Karpas-422 (cell line): ENCODE measurements at regions not wholly inside any gene's neighbourhood (a gene's known extent, or its start where the extent isn't known, plus 50 kb on each side); places are given as distances from the start of the nearest gene placed in this dataset.
"Not testable (repeated sequence)": the region's sequence is repeated elsewhere in the genome, so short reads cannot be mapped to it uniquely, and the experiment has no call there.

Source experiments
- DNase-seq: peaks from one replicate; pipeline ENCODE4 v3.0.0-alpha.2; 2015
- H2AFZ ChIP-seq: fragments of 200-600 bp; sonication (generic); 2 replicates; pipeline ENCODE4 v1.6.1; 2014; ENCODE audit warnings: antibody characterized with exemption, low read length, mixed read lengths
- H3K27ac ChIP-seq: fragments of 200-600 bp; sonication (generic); 2 replicates; pipeline ENCODE4 v1.5.1; 2014; ENCODE audit warnings: mild to moderate bottlenecking, low read length, moderate library complexity
- H3K27me3 ChIP-seq: fragments of 200-600 bp; sonication (generic); 2 replicates; pipeline ENCODE4 v1.6.1; 2014; ENCODE audit warnings: low read length, mixed read lengths
- H3K36me3 ChIP-seq: fragments of 200-600 bp; sonication (generic); 2 replicates; pipeline ENCODE4 v1.6.1; 2014; ENCODE audit warnings: low read length, mixed read lengths; ENCODE audit not compliant: insufficient read depth
- H3K4me1 ChIP-seq: fragments of 200-600 bp; sonication (generic); 2 replicates; pipeline ENCODE4 v1.6.1; 2014; ENCODE audit warnings: mild to moderate bottlenecking, low read length, mixed read lengths
- H3K4me2 ChIP-seq: fragments of 200-600 bp; sonication (generic); 2 replicates; pipeline ENCODE4 v1.6.1; 2014; ENCODE audit warnings: low read length, low read depth, mild to moderate bottlenecking; ENCODE audit not compliant: poor library complexity, severe bottlenecking
- H3K4me3 ChIP-seq: fragments of 200-600 bp; sonication (generic); 2 replicates; pipeline ENCODE4 v1.5.1; 2014; ENCODE audit warnings: mild to moderate bottlenecking, antibody characterized with exemption, low read length, mixed read lengths
- H3K79me2 ChIP-seq: fragments of 200-600 bp; sonication (generic); 2 replicates; pipeline ENCODE4 v1.6.1; 2014; ENCODE audit warnings: mild to moderate bottlenecking, low read length, mixed read lengths
- H3K9ac ChIP-seq: fragments of 200-600 bp; sonication (generic); 2 replicates; pipeline ENCODE4 v1.6.0; 2014; ENCODE audit warnings: low read length
- H3K9me2 ChIP-seq: fragments of 200-600 bp; sonication (generic), shearing (Covaris generic); replicated peaks from 2 replicates; pipeline ENCODE4 v1.6.0; 2014; ENCODE audit warnings: mild to moderate bottlenecking, low read length, moderate library complexity; ENCODE audit not compliant: insufficient read depth
- H3K9me3 ChIP-seq: fragments of 300-700, 200-600 bp; sonication (generic); 2 replicates; pipeline ENCODE4 v1.6.1; 2014; ENCODE audit warnings: low read length, mixed read lengths
- H4K20me1 ChIP-seq: fragments of 200-600 bp; sonication (generic); 2 replicates; pipeline ENCODE4 v1.6.1; 2014; ENCODE audit warnings: mild to moderate bottlenecking, antibody characterized with exemption, low read length, low read depth; ENCODE audit not compliant: insufficient read depth

DNA sequence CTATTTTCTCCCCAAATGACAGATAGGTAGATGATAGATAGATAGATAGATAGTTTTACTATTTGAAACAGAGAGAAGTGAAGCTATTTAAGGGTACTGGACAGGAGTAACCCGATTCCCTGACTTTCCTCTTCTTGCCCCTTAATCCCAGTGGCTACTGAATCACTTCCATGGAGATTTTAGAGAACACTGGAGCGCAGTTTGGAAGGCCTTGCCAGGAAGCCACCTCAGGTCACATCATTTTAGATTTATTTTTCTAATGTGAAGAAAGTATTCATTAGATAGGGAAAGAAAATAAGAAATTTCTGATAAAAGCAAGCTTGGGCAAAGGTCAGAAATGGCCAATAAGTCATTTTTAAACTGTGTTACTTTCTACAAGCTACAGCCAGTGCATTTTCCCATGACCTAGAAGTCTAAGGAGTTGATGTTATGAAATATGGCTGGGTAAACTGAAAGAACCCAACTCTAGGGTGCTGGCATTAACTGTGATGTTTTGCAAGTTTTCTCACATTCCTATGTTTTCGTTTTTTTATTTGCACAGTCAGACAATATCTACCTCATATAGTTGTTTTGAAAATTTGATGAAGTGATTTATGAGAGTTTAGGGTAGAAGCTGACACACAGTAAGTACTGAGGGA lies 544.7 kb upstream of the PTGER4 start:
- no peak for DNase-seq
- Histone ChIP-seq H3K27ac (no peak overlapping the region), H3K4me2 (no peak overlapping the region), H2AFZ (no peak overlapping the region), H4K20me1 (no peaks in the 10 kb centered on the region), H3K4me3 (no peak overlapping the region), H3K9me2 (no peaks in the 10 kb centered on the region), H3K4me1 (no peaks in the 10 kb centered on the region), H3K36me3 (no peaks in the 10 kb centered on the region), H3K9ac (no peak overlapping the region), H3K27me3 (no peaks in the 10 kb centered on the region), H3K9me3 (no peaks in the 10 kb centered on the region), H3K79me2 (no peaks in the 10 kb centered on the region)

DNA sequence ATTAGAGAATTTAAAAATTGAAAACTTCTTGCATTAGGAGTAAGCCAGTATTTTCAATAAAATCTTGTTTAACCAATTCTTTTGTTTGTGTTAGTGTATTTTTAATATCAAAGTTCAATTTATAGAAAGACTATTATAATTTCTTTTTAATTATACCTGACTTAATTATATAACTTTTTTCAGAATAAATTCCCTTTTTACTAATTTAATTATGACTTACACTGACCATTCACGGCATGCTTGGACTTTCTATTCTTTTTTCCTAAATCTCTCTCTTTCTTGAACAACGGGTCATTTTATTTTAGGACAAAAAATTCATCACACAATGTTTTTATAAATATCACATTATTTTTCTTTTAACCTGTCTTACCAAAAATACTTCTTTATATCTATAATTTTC lies 555.3 kb upstream of the PTGER4 start:
- Histone ChIP-seq H3K4me3 (no peak overlapping the region), H3K9me2 (no peaks in the 10 kb centered on the region), H3K79me2 (no peaks in the 10 kb centered on the region), H4K20me1 (no peaks in the 10 kb centered on the region), H3K4me1 (no peaks in the 10 kb centered on the region), H3K27ac (no peak overlapping the region), H2AFZ (no peak overlapping the region), H3K9ac (no peak overlapping the region), H3K36me3 (no peaks in the 10 kb centered on the region), H3K27me3 (no peaks in the 10 kb centered on the region), H3K9me3 (no peaks in the 10 kb centered on the region), H3K4me2 (no peak overlapping the region)
- peak; percentile 53 for DNase-seq

DNA sequence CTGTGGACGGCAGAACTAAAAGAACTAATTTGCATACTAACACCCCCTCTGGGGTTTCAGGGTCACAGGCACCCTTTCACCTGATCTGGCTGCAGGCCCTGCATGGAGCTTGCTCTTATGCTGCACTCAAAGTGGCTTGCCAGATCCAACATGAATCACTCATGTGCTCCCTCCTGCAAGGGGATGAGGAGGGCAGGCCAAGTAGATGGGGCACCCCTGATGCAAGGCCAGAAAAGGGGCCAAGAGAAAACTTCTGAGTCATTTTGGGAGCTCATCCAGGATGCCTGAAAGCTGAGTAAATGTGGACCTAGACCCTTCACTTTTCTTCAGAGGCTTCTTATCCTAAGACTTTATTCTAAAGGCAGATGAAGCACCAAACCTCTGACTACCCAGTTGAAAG lies 558.5 kb upstream of the PTGER4 start:
- H3K4me2 ChIP-seq = no peak overlapping the region

GRCh38 chr5:40112875-40113274 lies 566.8 kb upstream of the PTGER4 start:
- no peak overlapping the region for H3K9ac ChIP-seq
- H4K20me1 ChIP-seq = no peaks in the 10 kb centered on the region
- H3K4me1 ChIP-seq = no peaks in the 10 kb centered on the region
- H3K9me2 ChIP-seq = no peaks in the 10 kb centered on the region
- H3K4me3 ChIP-seq = no peak overlapping the region
- H3K27ac ChIP-seq = no peak overlapping the region
- DNase-seq = no peak
- H3K79me2 ChIP-seq = no peaks in the 10 kb centered on the region
- no peaks in the 10 kb centered on the region for H3K27me3 ChIP-seq
- H3K4me2 ChIP-seq = no peak overlapping the region
- H3K9me3 ChIP-seq = no peaks in the 10 kb centered on the region
- no peaks in the 10 kb centered on the region for H3K36me3 ChIP-seq
- H2AFZ ChIP-seq = no peak overlapping the region

More for the DNA sequence above, 558.5 kb upstream of the PTGER4 start:
- H3K79me2 ChIP-seq = no peaks in the 10 kb centered on the region
- no peak for DNase-seq
- H4K20me1 ChIP-seq = no peaks in the 10 kb centered on the region
- H3K4me3 ChIP-seq = no peak overlapping the region
- H3K9me3 ChIP-seq = no peaks in the 10 kb centered on the region
- H3K9ac ChIP-seq = no peak overlapping the region
- no peaks in the 10 kb centered on the region for H3K36me3 ChIP-seq
- H2AFZ ChIP-seq = no peak overlapping the region
- H3K9me2 ChIP-seq = no peaks in the 10 kb centered on the region
- H3K27me3 ChIP-seq = no peaks in the 10 kb centered on the region
- H3K27ac ChIP-seq = no peak overlapping the region
- no peaks in the 10 kb centered on the region for H3K4me1 ChIP-seq

GRCh38 chr5:40111036-40111435 lies 568.7 kb upstream of the PTGER4 start:
- not testable (repeated sequence) for H3K27me3 ChIP-seq, H2AFZ ChIP-seq, DNase-seq, H3K79me2 ChIP-seq, H3K27ac ChIP-seq, H3K4me3 ChIP-seq, H3K36me3 ChIP-seq, H3K9ac ChIP-seq, H3K9me3 ChIP-seq, H3K4me1 ChIP-seq, H3K9me2 ChIP-seq, H4K20me1 ChIP-seq, H3K4me2 ChIP-seq

GRCh38 chr5:40108764-40109390 lies 570.8 kb upstream of the PTGER4 start:
- H3K27me3 ChIP-seq, DNase-seq, H3K79me2 ChIP-seq, H2AFZ ChIP-seq, H3K4me1 ChIP-seq, H3K4me3 ChIP-seq, H3K9ac ChIP-seq, H4K20me1 ChIP-seq, H3K9me3 ChIP-seq, H3K9me2 ChIP-seq, H3K27ac ChIP-seq, H3K4me2 ChIP-seq, H3K36me3 ChIP-seq: not testable (repeated sequence)

- not testable (repeated sequence) for H2AFZ ChIP-seq, H3K27me3 ChIP-seq, H3K9ac ChIP-seq, H3K4me2 ChIP-seq, H3K36me3 ChIP-seq, H3K9me3 ChIP-seq, DNase-seq, H4K20me1 ChIP-seq, H3K79me2 ChIP-seq, H3K4me1 ChIP-seq, H3K27ac ChIP-seq, H3K9me2 ChIP-seq, H3K4me3 ChIP-seq
Observed at GRCh38 chr5:40107786-40108185, 571.9 kb upstream of the PTGER4 start.

- DNase-seq = no peak
- Histone ChIP-seq H3K9me3 (no peaks in the 10 kb centered on the region), H3K27ac (no peak overlapping the region), H3K4me1 (no peaks in the 10 kb centered on the region), H3K9me2 (no peaks in the 10 kb centered on the region), H3K79me2 (no peaks in the 10 kb centered on the region), H3K9ac (no peak overlapping the region), H2AFZ (no peak overlapping the region), H4K20me1 (no peaks in the 10 kb centered on the region), H3K27me3 (no peaks in the 10 kb centered on the region), H3K36me3 (no peaks in the 10 kb centered on the region), H3K4me2 (no peak overlapping the region), H3K4me3 (no peak overlapping the region)
Observed at GRCh38 chr5:40106847-40107246, 572.9 kb upstream of the PTGER4 start.
